HG02973 (cell line): ENCODE measurements at regions not wholly inside any gene's neighbourhood (a gene's known extent, or its start where the extent isn't known, plus 50 kb on each side); places are given as distances from the start of the nearest gene placed in this dataset.
"Not testable (repeated sequence)": the region's sequence is repeated elsewhere in the genome, so short reads cannot be mapped to it uniquely, and the experiment has no call there.

Source experiments
- ATAC-seq: cut with Tn5 transposase; IDR thresholded peaks from one replicate; pipeline ENCODE4 v1.9.1; 2021; ENCODE audit warnings: moderate library complexity; ENCODE audit not compliant: unreplicated experiment

- ATAC-seq, result not testable (repeated sequence)
Measured at GRCh38 chr10:78096486-78096885, 62.8 kb downstream of the RPS24 start.

- not testable (repeated sequence) for ATAC-seq
Measured at GRCh38 chr10:78102593-78102992, 68.9 kb downstream of the RPS24 start.

DNA sequence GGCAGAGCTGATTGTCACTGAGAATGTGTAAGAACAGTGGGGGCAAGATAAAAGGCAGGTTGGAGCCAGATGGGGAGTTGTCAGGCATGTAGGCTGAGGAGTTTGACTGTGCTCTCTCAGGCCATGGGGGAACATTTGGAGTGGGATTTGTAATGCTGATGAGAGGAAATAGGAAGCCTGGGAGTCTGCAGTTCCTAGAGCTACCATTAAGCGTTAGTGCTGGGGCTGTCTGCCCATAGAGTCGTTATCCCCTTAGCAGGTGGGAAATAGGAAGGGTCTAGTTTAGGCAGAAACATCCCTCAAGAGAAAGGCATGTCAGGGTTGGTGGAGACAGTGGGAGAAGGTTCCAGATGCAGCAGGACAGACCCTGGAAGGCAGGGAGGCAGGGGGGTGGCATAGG lies 75.5 kb downstream of the RPS24 start:
- ATAC-seq, result no peak

DNA sequence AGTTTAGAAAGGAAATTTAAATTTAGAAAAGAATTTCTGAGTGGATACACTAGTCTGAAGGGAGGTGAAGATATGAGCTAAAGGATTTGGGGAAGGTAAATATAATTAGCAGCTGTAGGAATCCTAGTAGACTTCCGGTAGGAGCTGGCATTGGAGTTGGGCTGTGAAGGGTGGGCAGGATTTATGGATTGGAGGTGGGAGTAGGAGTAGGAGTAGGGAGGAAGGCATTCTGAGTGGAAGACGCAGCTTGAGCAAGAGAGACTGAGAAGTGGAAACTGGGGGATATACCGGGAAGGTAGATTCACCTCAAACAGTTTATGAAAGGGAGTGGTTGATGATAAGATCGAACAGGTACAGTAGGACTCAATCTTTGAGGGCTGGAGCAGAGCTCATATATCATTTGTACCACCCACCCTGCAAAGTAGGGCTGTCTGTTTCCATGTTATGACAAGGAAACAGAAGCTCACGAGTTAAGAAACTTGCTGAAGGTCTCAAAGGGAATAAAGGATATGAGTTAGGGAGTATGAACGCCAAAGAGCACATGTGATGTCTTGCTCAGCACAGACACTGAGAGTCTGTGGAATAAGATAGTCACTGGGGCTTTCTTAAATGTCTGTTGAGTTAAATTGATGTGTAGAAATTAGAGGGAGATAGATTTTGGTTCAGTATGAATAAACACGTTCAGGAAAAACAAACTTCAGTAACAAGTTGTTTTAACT lies 81.6 kb downstream of the RPS24 start:
- no peak for ATAC-seq

- no peak for ATAC-seq
Measured at GRCh38 chr10:78116361-78116760, 82.7 kb downstream of the RPS24 start.

DNA sequence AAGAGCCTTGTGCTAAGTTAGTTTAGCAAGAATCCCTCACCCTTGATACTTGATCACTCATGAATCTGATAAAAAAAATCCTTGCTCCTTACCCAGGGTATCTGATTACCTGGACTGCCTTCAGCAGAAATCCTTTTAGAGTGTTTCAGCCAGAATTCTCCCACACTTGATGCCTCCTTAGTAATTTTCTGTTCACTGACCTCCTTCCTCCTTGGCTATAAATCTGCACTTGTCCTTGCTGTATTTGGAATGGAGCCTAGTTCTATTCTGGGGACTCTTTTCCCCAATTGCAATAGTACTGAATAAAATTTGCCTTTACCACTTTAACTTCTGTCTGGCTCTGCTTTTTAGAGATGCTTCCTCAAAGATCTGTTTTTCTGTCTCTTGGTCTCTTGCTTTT lies 84.9 kb downstream of the RPS24 start:
- ATAC-seq, result no peak

DNA sequence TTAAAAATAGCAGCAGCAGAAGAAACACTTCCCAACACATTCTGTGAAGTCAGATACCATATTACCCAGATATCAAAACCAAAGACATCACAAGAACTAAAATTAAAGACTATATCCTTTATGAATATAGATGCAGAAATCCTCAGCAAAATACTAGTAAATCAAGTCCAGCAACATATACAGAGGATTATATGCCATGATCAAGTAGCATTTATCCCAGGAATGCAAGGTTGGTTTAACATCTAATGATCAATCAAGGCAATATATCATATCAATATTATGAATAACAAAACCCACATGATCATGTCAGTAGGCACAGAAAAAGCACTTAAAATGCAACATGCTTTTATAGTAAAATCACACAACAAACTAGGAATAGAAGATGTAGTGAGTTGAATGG lies 88.1 kb downstream of the RPS24 start:
- no peak for ATAC-seq

GRCh38 chr10:78124167-78124566 lies 90.5 kb downstream of the RPS24 start:
- ATAC-seq, result no peak

- no peak for ATAC-seq
Measured at GRCh38 chr10:78129211-78129610, 95.5 kb downstream of the RPS24 start.

- ATAC-seq, result no peak
Measured at GRCh38 chr10:78130966-78131710, 97.5 kb downstream of the RPS24 start.

DNA sequence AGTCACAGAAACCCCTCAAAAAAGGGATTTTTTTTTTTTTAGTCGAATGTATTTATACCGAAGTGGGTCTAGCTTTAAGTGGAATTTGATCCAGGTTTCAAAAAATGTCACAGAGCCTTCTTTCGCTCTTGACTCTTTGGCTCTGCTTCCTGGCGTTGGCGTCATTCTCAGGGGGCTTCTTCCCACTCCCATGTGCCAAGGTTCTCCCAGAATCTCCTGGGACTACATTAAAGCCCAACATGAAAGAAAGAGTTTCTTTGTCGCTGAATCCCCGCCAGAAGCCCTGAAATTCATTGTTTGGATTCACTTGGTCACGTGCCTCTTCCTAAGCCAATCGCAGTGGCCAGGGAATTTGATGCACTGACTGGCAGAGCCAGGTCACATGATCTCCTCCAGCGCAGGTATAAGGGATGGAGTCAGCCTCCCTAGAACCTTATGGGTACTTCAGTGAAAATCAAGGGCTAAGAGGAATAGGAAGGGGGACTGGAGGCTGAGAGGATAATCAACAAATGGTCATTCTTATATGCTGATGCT lies 101.2 kb downstream of the RPS24 start:
- ATAC-seq, result no peak

DNA sequence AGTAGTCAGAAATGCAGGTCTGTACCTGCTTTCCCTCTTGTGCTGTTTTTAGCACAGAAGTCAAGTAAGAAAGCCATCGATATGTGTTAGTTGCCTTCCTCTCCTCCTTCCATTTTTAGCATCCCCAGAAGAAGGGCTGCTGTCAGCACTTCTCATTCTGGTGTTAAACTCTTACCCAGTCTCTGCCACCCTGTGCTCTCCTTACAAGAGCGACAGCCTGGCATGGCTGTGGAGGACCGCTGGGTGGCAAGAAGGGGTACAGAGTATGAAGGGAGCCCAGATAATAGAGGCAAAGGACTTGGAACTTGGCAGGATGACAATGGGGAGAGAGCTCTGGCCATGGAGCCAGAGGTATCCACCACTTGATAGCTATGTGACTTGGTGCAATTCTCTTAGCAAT lies 103.5 kb downstream of the RPS24 start:
- no peak for ATAC-seq

DNA sequence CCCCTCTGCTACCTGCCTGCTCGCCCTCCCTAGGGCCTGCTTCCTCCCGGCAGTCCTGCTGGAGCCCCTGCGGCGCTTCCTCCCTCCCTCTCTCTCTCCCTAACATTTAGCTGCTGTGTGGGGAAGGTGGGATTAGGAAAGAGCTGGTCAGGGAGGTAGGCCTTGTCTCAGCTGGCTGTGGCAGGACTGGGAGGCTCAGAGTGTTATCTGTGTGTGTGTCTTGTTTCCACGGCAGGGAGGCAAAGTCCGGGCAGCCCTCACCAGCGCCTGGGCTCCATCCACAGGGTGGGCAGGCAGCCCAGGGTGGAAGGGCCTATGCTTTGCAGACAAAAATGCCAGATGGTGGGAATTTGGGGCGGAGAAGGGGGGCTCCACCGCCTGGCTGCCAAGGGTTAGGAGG lies 105.7 kb downstream of the RPS24 start:
- no peak for ATAC-seq

GRCh38 chr10:78140066-78140630 lies 106.5 kb downstream of the RPS24 start:
- ATAC-seq, result no peak

DNA sequence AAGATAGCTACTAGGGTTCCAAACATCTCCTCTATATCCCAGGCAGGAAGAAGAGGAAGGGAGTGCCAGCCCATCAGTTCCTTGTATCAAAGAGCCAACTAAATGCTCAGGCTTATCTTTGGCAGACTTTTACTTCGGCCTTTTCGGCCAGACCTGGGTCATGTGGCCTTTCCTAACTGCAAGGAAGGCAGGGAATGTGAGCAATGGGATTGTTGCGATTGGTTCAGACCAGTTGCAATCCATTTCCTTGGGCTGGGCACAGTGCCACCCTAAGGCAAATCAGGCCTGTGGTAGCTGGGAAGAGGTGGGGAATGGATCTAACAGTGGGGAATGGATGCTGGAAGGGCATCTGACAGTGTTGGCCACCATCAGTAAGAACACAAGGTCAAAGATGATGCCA lies 109.9 kb downstream of the RPS24 start:
- no peak for ATAC-seq

DNA sequence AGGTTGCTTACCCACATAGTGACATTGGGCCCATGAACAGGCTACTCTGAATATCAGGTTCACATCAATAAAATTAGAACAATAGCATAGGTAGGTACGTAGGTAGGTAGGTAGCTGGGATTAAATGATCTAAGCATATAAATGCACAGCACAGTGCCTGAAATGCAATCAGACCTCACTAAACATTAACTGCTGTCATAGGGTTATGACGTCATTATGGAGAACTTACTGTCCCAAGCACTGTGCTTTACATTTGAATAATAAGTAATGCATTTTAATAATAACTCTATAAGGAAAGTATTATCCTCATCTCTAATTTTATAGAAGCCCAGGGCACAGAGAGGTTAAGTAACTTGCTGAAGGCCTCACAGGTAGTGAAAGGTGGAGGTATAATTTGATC lies 112.5 kb downstream of the RPS24 start:
- ATAC-seq, result no peak

GRCh38 chr10:78147202-78147601 lies 113.5 kb downstream of the RPS24 start:
- no peak for ATAC-seq

DNA sequence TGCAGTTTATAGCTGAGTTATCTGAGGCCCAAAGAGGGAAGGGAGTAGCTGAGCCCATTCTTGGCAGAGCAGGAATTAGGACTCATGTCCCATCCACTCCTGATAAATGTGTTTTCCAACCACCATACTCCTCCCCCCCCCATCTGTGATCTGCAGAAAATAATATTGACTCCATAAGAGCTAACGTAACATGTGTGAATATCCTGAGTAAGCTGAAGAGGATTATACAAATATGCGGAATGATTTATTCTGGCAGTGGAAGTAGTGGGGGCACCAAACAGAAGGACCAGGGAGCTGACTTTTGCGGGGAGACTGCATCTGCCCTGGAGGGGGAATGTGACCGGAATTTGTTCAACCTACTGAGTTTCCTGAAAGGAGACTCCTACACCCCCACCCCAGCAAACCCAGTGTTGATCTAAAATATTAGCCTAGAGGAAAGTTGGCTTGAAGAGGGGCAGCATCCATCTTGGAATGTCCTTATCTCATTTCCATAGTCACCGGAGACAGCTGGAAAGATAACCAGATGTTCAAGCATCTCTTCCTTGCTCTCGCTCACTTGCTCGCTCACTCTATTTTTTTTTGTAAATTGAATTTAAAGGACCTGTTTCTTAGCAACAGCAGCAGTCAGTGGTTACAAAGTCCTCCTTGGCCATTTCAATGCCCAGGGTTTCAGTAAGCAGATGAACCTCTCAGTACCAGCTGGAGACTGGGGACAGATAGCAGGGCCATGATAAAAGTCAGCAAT lies 114.7 kb downstream of the RPS24 start:
- no peak for ATAC-seq

DNA sequence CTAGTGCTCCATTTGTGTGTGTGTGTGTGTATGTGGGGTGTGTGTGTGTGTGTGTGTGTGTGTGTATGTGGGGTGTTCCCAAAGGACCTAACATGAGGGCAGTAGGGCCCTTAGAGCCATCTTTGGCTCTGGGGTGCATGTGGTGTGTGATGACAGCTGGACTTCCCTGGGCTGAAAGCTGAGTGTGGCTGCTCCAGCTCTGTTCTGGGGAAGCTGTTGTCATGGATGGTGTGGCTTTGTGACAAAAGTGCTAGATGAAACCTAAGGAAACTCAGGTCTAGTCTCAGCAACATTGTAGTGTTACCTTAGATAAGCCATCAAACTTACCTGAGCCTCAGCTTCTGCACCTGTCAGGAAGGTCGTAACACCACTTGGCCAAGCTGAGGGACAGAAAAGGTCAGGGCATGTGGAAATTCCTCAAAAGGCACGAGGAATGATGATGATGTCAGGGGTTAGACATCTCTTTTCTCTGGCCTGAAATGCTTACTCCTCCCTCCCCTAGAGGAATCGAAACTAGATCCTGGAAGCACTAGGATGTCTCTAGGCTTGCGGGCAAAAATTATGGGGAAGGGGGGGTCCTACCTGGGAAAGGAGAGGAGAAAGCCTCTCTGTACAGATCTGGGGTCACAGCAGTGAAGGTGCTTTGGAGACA lies 115.4 kb downstream of the RPS24 start:
- ATAC-seq, result no peak

DNA sequence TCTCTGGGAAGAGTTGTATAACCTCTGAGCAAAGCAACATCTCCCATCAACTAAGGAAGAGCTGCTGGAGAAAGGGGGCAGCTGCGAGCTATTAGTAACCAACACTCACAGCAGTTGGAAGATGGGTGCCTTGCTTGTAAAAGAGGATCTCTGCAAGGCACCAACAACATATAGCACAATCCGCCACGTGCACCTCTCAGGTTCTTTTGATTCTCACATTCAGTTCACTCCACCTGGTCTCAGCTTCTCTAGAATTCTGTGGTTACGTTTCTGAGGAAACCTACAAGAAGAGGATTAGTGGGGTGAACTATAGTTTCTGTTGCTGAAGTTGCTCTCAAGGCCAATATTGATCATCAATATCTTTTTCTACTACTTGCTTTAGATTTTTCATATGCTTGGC lies 117.1 kb downstream of the RPS24 start:
- ATAC-seq, result no peak

- ATAC-seq, result no peak
Measured at GRCh38 chr10:78155722-78156121, 122.1 kb downstream of the RPS24 start.
